OCI-LY1 (cell line): ENCODE measurements at regions not wholly inside any gene's neighbourhood (a gene's known extent, or its start where the extent isn't known, plus 50 kb on each side); places are given as distances from the start of the nearest gene placed in this dataset.

Source experiments
- H2AFZ ChIP-seq: fragments of 200-600 bp; sonication (generic), shearing (Covaris generic); 2 replicates; pipeline ENCODE4 v1.6.0; 2014; ENCODE audit warnings: antibody characterized with exemption, mild to moderate bottlenecking, low read length
- H3F3A ChIP-seq: fragments of 200-600 bp; sonication (generic), shearing (Covaris generic); 2 replicates; pipeline ENCODE4 v1.6.0; 2014; ENCODE audit warnings: mild to moderate bottlenecking, antibody characterized with exemption, low read length, moderate library complexity; ENCODE audit not compliant: insufficient read depth
- H3K27ac ChIP-seq: fragments of 200-600 bp; sonication (generic); 2 replicates; pipeline ENCODE4 v1.5.1; 2014; ENCODE audit warnings: low read length, mixed run types, mild to moderate bottlenecking, low read depth; ENCODE audit not compliant: poor library complexity, severe bottlenecking
- H3K27me3 ChIP-seq: fragments of 200-600 bp; sonication (generic); 2 replicates; pipeline ENCODE4 v1.6.0; 2014; ENCODE audit warnings: antibody characterized with exemption, mild to moderate bottlenecking, low read length, moderate library complexity; ENCODE audit not compliant: insufficient read depth
- H3K36me3 ChIP-seq: fragments of 200-600 bp; sonication (generic); 2 replicates; pipeline ENCODE4 v1.6.1; 2014; ENCODE audit warnings: mild to moderate bottlenecking, antibody characterized with exemption, low read length, moderate library complexity, mixed read lengths; ENCODE audit not compliant: insufficient read depth
- H3K4me1 ChIP-seq: fragments of 200-600 bp; sonication (generic); 2 replicates; pipeline ENCODE4 v1.5.1; 2014; ENCODE audit warnings: mild to moderate bottlenecking, low read length, moderate library complexity; ENCODE audit not compliant: insufficient read depth, severe bottlenecking
- H3K4me2 ChIP-seq: fragments of 200-600 bp; sonication (generic), shearing (Covaris generic); 2 replicates; pipeline ENCODE4 v1.6.1; 2014; ENCODE audit warnings: low read length
- H3K4me3 ChIP-seq: fragments of 200-600 bp; sonication (generic); 2 replicates; pipeline ENCODE4 v1.5.1; 2014; ENCODE audit warnings: low read length, low read depth, mild to moderate bottlenecking, mixed read lengths; ENCODE audit not compliant: poor library complexity, severe bottlenecking
- H3K79me2 ChIP-seq: fragments of 200-600 bp; shearing (Covaris generic); 2 replicates; pipeline ENCODE4 v1.6.1; 2016; ENCODE audit warnings: mixed run types, low read length, mixed read lengths; ENCODE audit not compliant: insufficient read depth
- H3K9ac ChIP-seq: fragments of 200-600 bp; sonication (generic), shearing (Covaris generic); 2 replicates; pipeline ENCODE4 v1.6.1; 2014; ENCODE audit warnings: mild to moderate bottlenecking, low read length, mixed read lengths
- H3K9me2 ChIP-seq: fragments of 200-600 bp; sonication (generic), shearing (Covaris generic); 2 replicates; pipeline ENCODE4 v1.6.1; 2014; ENCODE audit warnings: low read depth, mild to moderate bottlenecking, low read length, mixed read lengths
- H3K9me3 ChIP-seq: fragments of 200-600 bp; shearing (Covaris generic); 2 replicates; pipeline ENCODE4 v1.6.1; 2014; ENCODE audit warnings: low read length, mixed read lengths
- H4K20me1 ChIP-seq: fragments of 200-600 bp; sonication (generic), shearing (Covaris generic); 2 replicates; pipeline ENCODE4 v1.6.0; 2016; ENCODE audit warnings: mild to moderate bottlenecking, low read length; ENCODE audit not compliant: insufficient read depth
- EZH2 ChIP-seq: fragments of 200-600 bp; sonication (generic), shearing (Covaris generic); IDR thresholded peaks from 2 replicates; pipeline ENCODE4 v1.8.0; 2017; ENCODE audit warnings: borderline replicate concordance, mixed run types, mild to moderate bottlenecking, antibody characterized with exemption, low read length, moderate library complexity, mixed read lengths
- TF ChIP-seq, protein P1 (sequence below): fragments of 200-600 bp; sonication (generic), shearing (Covaris generic); IDR thresholded peaks from 2 replicates; pipeline ENCODE4 v1.5.1; 2017; ENCODE audit warnings: mild to moderate bottlenecking, antibody characterized with exemption, low read length, moderate library complexity, mixed read lengths

DNA sequence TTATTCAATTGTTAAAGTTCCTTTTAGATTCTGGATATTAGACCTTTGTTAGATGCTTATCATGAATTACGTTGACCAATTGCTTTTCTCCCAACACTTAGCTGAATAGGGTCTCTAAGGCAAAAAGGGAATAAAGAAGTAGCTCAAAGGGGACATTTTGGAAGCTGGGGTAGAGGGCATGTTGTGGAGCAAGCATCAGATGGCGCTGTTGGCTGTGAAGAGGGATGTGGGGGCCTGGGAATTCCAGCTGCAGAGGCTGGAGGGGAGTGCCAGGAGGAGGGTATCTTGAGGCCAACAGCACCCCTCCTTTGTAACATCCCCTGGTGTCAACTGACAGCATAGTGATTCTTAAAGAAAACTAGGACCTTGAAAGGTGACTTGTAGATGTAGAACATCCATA is 198.2 kb downstream of the ADCYAP1 start:
- H3K9ac ChIP-seq = no peak overlapping the region

DNA sequence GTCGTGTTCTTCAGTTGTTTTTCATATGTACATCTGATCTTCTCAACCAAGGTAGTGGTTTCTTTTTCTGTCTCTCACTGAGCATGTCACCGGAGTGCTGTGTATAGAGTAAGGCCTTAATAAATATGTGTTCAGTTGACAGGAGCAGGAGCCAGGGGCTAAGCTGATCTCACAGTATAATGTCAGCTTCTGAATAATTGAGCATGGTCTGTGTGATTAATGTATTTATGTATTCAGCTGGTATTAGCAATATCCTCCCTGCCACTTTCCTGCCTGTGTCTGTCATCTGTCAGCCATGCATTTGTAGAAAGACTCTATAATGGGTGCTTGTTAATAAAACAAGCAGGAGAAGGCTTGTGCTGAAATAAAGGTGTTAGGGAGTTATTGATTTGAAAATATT is 198.9 kb downstream of the ADCYAP1 start:
- no peaks in the 10 kb centered on the region for H3K4me1 ChIP-seq
- no peaks in the 10 kb centered on the region for H3F3A ChIP-seq
- H2AFZ ChIP-seq = no peak overlapping the region
- no peaks in the 10 kb centered on the region for H4K20me1 ChIP-seq
- H3K79me2 ChIP-seq = no peaks in the 10 kb centered on the region
- H3K9me3 ChIP-seq = no peaks in the 10 kb centered on the region
- H3K36me3 ChIP-seq = no peaks in the 10 kb centered on the region
- H3K9ac ChIP-seq = no peak overlapping the region
- no peaks in the 10 kb centered on the region for H3K27me3 ChIP-seq
- H3K4me2 ChIP-seq = no peak overlapping the region
- H3K4me3 ChIP-seq = no peak overlapping the region
- H3K9me2 ChIP-seq = no peaks in the 10 kb centered on the region
- TF ChIP-seq EZH2 = no peak
- TF ChIP-seq, protein P1, sequence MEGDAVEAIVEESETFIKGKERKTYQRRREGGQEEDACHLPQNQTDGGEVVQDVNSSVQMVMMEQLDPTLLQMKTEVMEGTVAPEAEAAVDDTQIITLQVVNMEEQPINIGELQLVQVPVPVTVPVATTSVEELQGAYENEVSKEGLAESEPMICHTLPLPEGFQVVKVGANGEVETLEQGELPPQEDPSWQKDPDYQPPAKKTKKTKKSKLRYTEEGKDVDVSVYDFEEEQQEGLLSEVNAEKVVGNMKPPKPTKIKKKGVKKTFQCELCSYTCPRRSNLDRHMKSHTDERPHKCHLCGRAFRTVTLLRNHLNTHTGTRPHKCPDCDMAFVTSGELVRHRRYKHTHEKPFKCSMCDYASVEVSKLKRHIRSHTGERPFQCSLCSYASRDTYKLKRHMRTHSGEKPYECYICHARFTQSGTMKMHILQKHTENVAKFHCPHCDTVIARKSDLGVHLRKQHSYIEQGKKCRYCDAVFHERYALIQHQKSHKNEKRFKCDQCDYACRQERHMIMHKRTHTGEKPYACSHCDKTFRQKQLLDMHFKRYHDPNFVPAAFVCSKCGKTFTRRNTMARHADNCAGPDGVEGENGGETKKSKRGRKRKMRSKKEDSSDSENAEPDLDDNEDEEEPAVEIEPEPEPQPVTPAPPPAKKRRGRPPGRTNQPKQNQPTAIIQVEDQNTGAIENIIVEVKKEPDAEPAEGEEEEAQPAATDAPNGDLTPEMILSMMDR = no peak
- H3K27ac ChIP-seq = no peak overlapping the region

More for the DNA sequence above, 198.2 kb downstream of the ADCYAP1 start:
- Histone ChIP-seq H3K9me3 (no peaks in the 10 kb centered on the region), H3K4me2 (no peak overlapping the region), H3K4me3 (no peak overlapping the region), H3K27ac (no peak overlapping the region), H3K9me2 (no peaks in the 10 kb centered on the region), H3K36me3 (no peaks in the 10 kb centered on the region), H2AFZ (no peak overlapping the region), H3F3A (no peaks in the 10 kb centered on the region), H4K20me1 (no peaks in the 10 kb centered on the region), H3K27me3 (no peaks in the 10 kb centered on the region), H3K79me2 (no peaks in the 10 kb centered on the region), H3K4me1 (no peaks in the 10 kb centered on the region)
- TF ChIP-seq, protein P1 = no peak

DNA sequence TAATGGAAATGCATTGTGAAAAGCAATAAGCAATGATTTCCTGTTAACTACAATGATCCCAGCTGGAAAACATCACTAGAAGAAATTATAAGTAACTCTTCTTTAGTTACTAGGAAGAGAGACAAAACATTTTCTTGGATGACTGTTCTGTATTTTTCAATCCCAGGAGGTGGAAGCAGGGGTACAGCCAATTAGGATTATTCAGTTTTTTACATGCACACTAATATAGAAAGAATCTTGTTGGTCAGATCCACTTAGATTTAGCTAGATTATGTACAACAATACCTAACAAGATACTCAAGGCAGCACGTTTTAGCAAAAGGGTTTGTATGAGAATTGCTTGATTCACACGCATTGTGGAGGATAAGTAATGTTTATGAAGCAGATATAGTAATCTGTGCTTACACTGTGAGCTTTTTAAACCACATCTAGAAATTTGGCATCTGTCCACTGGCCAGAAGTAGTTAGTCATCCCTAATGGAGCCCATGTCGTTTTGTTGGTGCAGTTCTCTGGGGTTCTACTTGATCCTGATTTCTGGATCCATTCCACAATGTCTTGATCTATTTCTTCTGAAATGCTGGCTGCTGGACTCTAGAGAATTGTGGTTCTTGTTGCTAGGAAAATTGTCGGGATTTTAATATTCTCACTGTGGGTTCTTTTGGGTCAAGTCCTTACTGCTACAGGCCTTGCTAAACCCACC is 199.7 kb downstream of the ADCYAP1 start:
- Histone ChIP-seq H3F3A (no peaks in the 10 kb centered on the region), H2AFZ (no peak overlapping the region), H3K4me3 (no peak overlapping the region), H3K36me3 (no peaks in the 10 kb centered on the region), H3K27ac (no peak overlapping the region), H4K20me1 (no peaks in the 10 kb centered on the region), H3K9me3 (no peaks in the 10 kb centered on the region), H3K9ac (no peak overlapping the region), H3K4me1 (no peaks in the 10 kb centered on the region), H3K9me2 (no peaks in the 10 kb centered on the region), H3K79me2 (no peaks in the 10 kb centered on the region), H3K27me3 (no peaks in the 10 kb centered on the region), H3K4me2 (no peak overlapping the region)
- TF ChIP-seq EZH2 = no peak
- TF ChIP-seq, protein P1 = no peak
